HG03558 (cell line): ENCODE measurements at regions not wholly inside any gene's neighbourhood (a gene's known extent, or its start where the extent isn't known, plus 50 kb on each side); places are given as distances from the start of the nearest gene placed in this dataset.
"Not testable (repeated sequence)": the region's sequence is repeated elsewhere in the genome, so short reads cannot be mapped to it uniquely, and the experiment has no call there.

Experiments used
- ATAC-seq: cut with Tn5 transposase; IDR thresholded peaks from one replicate; pipeline ENCODE4 v1.9.1; 2021; ENCODE audit warnings: moderate number of reproducible peaks; ENCODE audit not compliant: unreplicated experiment; ENCODE audit errors: extremely low read depth

- no peak for ATAC-seq
These were observed 105.8 kb downstream of the UTRN start for GRCh38 chr6:144390886-144391285.

DNA sequence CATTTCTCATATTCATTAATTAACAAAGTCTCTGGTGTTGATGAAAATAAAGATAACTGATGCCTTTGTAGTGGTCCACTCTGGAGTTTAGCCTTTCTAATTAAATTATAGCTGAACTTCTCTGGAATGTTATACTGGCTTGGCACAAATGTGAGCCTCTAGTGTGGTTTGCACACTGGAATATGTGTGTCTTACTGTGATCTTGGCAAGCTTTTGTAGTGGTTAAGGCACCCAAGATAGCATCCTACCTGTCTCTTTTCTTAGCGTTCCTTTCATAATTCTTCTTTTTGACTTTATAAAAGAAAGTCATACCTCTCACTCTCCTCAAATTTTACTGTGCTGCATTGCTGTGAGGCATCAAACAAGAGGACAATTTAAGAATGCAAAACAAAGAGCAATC lies 107.4 kb downstream of the UTRN start:
- no peak for ATAC-seq

DNA sequence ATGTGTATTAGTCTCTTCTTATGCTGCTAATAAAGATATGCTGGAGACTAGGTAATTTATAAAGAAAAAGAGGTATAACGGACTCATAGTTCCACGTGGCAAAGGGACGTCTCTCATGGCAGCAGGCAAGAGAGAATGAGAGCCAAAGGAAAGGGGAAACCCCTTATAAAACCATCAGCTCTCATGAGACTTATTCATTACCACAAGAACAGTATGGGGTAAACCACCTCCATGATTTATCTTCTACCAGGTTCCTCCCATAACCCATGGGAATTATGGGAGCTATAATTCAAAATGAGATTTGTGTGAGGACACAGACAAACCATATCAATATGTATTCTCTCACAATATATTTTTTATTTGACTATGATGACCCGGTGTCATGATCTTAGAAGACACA lies 109.1 kb downstream of the UTRN start:
- ATAC-seq = no peak

GRCh38 chr6:144395014-144395413 lies 109.9 kb downstream of the UTRN start:
- no peak for ATAC-seq

DNA sequence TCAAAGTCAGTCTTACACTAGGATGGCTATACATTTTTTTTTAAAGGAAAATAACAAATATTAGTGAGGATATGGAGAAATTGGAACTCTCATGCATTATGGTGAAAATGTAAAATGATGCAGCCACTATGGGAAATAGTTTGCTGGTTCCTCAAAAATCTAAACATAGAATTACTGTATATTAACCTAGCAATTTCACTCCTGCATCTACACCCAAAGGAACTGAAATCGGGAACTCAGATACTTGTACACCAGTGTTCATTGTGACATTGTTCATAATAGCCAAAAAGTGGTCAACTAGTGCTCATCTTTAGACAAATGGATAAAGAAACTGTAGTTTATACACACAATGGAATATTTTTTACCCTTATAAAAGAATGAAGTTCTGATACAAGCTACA lies 110.7 kb downstream of the UTRN start:
- ATAC-seq = no peak

DNA sequence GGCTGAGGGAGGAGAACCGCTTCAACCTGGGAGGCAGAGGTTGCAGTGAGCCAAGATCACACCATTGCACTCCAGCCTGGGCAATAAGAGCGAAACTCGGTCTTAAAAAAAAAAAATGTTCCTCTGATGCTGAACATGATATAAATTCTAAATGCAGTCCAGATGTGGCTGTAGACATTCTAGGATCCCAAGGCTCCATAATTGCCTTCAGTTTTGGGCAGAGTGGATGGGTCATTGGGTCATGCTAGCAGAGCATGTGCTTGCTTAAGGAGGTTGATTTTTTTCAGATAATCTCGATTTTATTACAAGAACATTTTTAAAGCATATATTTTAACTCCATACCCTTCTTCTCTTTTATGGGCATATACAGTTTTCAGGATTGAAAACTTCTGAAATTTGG lies 112.0 kb downstream of the UTRN start:
- no peak for ATAC-seq

GRCh38 chr6:144400321-144400720 lies 115.2 kb downstream of the UTRN start:
- ATAC-seq = no peak

DNA sequence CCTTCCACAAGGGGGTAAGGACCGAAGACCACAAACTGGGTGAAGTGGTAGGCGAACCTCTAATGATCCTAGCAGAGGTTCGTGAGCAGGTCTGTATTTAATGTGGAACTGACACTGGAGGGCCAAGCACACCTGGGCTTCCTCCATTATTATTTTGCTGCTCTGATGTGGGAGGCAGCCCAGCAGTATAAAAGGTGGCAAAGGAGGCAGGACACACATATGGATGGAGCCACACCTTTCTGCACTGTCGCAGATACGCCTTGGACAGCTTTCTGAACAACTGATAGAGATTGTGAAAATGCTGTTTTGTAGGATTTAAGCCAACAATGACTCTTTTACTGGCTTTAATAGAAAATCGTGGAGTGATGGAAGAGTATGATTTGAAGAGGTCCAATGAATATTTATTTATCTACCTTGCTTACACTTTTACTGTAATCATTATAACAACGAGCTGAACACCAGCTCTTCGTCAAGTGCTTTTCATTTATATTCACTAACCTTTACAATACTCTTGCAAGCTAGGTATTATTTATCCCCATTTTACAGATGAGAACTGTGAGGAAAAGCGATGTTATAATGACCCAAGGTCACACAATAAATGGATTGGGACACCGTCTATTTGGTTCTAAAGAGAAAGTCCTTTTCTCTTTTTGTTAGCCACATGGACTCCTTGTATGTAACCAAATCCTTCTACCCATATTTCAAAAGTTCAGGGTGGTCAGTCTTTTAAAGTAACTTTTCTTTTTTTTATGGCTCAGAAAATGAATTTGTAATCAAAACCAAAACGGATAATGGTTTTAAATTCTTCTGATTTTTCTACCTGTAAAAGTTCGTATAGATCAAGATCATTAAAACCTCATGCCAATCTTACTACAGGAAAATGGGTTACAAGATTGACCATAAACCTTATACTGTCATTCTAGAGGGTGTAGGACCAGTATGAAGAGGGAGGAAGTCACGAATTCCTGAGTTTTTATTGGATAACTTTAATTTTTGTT lies 116.9 kb downstream of the UTRN start:
- ATAC-seq = no peak

GRCh38 chr6:144402750-144403149 lies 117.6 kb downstream of the UTRN start:
- no peak for ATAC-seq

DNA sequence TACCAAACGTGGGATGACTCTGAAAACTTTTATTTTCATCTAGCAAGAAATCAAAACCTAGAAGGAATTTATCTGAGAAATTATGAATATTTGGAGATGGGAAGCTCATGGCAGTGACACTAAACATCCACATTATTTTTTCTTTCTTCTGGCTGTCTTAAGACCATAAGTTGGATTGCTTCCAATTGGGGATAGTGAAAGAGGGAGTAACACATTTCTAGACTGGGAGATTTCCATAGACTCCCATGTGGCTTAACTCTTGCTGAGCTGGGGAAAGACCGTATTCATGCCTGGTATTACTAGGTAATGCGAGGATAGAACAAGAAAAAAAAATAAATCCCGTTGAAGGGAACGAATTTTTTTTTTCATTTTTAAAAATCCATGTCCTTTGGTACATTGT lies 120.0 kb downstream of the UTRN start:
- ATAC-seq = no peak

DNA sequence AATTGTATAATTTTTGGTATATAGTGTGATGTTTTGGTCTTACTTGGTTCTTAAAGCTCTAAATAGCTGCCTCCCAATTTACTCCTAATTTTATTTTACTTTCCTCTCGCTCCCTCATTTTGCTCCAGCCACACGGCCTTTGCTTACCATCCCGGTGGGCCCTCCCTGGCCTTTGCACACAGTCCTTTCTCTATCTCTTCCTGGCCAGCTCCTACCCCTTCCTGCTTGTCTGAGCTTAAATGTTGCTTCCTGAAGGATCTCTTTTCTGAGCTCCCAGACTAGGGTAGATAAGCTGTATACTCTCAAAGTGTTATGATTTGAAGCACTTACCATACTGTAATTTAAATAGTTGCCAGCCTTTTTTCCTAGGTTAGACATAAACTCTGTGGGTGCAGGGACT lies 121.7 kb downstream of the UTRN start:
- ATAC-seq = no peak

DNA sequence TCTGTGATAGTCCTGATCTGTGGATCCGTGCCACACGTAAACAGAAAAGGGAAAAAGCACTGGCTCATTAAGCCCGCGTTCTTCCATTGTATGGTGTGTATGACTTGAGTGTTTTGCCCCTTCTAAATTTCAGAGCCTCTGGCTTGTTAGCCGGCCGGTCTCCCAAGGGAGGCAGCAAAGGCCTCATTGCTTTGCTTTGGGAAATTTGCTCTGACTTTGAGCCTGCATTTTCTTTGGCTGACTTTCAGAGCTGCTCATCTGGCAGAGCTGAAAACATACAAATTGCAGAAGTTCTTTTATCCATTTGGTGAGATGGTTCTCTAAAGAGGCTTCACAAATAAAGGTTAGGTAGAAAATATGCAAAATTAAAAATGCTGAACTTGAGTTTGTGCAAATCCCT lies 123.0 kb downstream of the UTRN start:
- no peak for ATAC-seq

DNA sequence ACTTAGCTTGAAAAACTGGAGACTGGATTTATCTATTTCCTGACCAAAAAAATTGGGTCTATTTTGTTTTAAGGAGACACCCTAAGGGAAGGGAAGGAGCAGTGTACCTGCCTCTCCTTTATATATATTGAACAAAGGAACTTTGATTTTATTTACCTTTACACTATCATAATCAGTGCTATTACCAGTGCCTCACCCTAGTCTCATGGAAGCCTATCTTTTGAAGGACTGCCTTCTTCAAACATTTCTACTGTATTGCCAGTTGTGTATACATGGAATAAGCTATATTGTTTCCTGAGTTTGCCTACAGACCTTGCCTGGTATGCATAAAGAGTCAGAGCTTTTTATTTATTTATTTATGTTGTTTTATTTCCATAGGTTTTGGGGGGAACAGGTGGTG lies 124.9 kb downstream of the UTRN start:
- no peak for ATAC-seq

- not testable (repeated sequence) for ATAC-seq
These were observed 125.4 kb downstream of the UTRN start for GRCh38 chr6:144410574-144410973.

DNA sequence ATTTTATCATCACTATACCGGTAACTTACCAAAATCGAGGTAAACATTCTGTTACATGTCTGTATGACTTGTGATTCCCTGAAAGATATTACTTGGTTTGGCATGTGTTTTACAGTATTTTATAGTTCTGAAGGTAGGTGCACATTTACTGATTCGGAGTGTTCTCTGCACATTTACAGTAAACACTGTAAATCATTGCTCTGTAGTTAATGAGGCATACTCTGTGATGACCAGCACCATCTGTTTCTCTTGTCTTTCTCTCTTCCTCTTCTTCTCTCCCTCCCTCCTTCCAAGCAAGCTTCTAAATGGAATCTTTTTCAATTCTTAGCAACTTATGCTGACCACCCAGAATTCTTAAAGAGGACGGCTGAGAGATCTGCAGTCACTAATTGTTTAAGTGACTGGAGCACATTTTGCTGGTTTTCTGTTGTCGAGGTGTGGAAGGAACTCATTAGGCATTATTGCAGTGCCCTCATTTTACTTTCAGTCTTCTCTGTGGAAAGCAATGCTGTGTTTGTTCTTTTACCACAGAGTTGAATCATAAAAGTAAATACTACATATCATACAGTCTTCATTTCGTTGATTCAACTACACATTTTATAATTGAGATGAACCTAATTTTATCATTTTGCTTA lies 126.5 kb downstream of the UTRN start:
- no peak for ATAC-seq

GRCh38 chr6:144413418-144413817 lies 128.3 kb downstream of the UTRN start:
- ATAC-seq = no peak

DNA sequence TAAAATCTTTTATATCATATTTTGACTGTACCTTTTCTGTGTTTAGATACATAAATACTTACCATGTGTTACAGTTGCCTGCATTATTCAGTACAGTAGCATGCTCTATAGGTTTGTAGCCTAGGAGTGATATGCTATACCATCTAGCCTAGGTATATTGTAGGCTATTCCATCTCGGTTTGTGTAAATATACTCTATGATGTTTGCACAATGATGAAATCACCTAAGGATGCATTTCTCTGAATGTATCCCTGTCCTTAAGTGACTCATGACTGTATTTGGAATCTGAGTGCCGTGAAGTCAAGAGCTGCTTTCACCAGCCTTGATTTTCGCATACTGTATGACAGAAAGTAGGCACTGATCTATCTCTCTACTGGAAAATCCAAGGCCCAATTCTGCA lies 129.9 kb downstream of the UTRN start:
- ATAC-seq = no peak

DNA sequence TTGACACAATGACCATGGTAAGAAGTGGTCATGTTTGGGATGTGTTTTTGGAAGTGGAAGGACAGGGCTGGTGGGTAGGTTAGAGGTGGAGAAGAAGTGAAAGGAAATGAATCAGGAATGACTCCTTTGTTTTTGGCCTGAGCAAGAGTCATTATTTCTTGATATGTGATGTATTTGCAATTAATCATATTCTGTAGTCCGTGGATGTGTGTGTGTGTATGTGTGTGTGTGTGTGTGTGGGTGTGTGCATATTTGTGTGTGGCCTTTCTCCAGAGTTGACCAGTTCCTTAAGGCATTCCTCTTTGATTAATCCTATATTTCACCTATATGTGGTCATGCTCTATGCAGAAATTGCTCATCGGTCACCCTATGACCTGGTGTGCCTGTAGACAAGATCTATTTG lies 130.7 kb downstream of the UTRN start:
- ATAC-seq = no peak

DNA sequence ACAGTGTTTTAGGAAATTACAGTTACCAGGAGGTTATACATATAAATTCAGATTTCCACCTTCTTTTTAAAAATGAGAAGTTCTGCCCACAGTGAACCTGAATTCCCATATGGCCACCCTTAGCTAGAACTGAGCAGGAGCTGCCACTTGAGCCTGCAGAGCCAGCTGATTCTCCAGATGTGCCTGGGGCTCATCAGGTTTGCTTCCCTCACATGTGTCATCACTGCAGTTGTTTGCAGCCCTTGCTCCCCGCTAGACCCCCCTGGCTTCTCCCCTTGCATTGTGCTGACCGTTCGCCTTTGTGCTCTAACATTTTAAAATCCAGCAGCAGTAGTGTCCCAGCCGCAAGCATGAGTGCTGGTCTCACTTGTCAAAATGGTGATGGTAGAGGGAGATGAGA lies 131.1 kb downstream of the UTRN start:
- ATAC-seq = no peak

DNA sequence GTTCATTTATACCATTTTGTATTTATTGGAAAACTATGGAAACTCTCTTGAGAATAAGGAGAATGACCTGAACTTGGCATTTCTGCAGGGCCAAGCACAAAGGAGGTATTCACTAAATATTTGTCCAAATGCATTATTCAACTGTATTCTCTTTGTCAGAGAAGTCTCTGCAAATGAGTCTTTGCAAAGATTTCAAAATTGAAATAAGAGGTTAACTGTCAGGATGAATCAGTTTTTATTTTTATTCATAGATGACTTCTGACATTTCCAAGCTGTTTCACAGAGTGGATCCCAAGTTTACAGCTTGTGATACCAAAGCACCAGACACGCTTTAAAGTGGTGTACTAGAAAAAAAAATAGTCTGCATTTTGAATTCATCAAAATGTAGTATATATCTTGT lies 131.6 kb downstream of the UTRN start:
- ATAC-seq = no peak

- no peak for ATAC-seq
These were observed 132.5 kb downstream of the UTRN start for GRCh38 chr6:144417681-144418080.
